ENCODE measurements at regions not wholly inside any gene's neighbourhood (a gene's known extent, or its start where the extent isn't known, plus 50 kb on each side); places are given as distances from the start of the nearest gene placed in this dataset.

DNA sequence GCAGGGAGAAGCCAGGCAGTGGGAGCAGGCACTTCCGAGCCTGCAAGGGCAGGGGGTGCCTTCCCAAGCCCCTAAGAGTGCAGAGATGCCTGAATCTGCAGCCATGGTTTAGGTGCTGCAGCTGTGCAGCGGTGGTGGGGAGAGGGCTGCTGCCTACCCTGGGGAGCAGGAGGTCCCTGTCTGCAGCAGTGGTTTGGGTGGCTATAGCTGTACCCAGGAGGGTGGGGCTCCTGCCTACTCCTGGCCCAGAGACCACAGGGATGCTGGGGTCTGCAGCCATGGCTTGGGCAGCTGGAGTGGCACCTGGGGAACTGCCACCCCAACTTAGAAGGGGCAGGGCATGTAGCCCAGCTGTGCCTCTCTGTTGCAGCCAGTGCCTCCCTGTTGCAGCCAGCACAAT is 488.1 kb upstream of the THBS1 start:
- H3K4me3 ChIP-seq (ENCODE audit: insufficient read depth, low read depth, low read length, poor library complexity, severe bottlenecking) = no peak overlapping the region
- no peaks in the 10 kb centered on the region for H3K9me3 ChIP-seq (ENCODE audit: control insufficient read depth, low read length)
- no peak for DNase-seq
- H3K27me3 ChIP-seq (replicated peaks; ENCODE audit: control insufficient read depth, insufficient read depth, low read length, poor library complexity, severe bottlenecking) = no peaks in the 10 kb centered on the region
- H3K27ac ChIP-seq (ENCODE audit: insufficient read depth, low read length, poor library complexity, severe bottlenecking) = no peak overlapping the region
- no peaks in the 10 kb centered on the region for H3K4me1 ChIP-seq (ENCODE audit: control insufficient read depth, insufficient read depth, low read length, poor library complexity, severe bottlenecking)
- H3K36me3 ChIP-seq (ENCODE audit: control insufficient read depth, insufficient read depth, low read length) = no peaks in the 10 kb centered on the region

DNA sequence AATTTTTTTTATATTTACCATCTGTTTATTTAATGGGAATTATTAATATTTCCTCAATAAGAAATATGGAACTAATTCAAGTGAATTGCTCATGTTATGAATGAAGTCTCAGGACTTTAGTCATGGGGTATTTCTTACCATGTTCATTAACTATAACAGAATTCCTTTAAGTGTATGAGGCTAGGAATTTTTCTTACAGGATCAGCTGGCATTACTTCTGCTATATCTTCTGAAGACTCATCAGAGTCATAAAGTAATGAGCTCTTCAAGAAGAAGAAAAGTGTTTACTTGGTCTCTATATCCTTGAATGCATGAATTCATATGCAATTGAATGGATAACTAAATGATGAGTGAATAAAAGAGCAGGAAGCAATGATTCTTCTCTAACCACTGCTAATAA is 486.8 kb upstream of the THBS1 start:
- Histone ChIP-seq H3K4me3 (ENCODE audit: insufficient read depth, low read depth, low read length, poor library complexity, severe bottlenecking) (no peak overlapping the region), H3K36me3 (ENCODE audit: control insufficient read depth, insufficient read depth, low read length) (no peaks in the 10 kb centered on the region), H3K9me3 (ENCODE audit: control insufficient read depth, low read length) (no peaks in the 10 kb centered on the region), H3K27ac (ENCODE audit: insufficient read depth, low read length, poor library complexity, severe bottlenecking) (no peak overlapping the region), H3K27me3 (replicated peaks; ENCODE audit: control insufficient read depth, insufficient read depth, low read length, poor library complexity, severe bottlenecking) (no peaks in the 10 kb centered on the region), H3K4me1 (ENCODE audit: control insufficient read depth, insufficient read depth, low read length, poor library complexity, severe bottlenecking) (no peaks in the 10 kb centered on the region)
- no peak for DNase-seq

- Histone ChIP-seq H3K9me3 (ENCODE audit: control insufficient read depth, low read length) (no peaks in the 10 kb centered on the region), H3K27ac (ENCODE audit: insufficient read depth, low read length, poor library complexity, severe bottlenecking) (no peak overlapping the region), H3K4me3 (ENCODE audit: insufficient read depth, low read depth, low read length, poor library complexity, severe bottlenecking) (no peak overlapping the region), H3K36me3 (ENCODE audit: control insufficient read depth, insufficient read depth, low read length) (no peaks in the 10 kb centered on the region), H3K27me3 (replicated peaks; ENCODE audit: control insufficient read depth, insufficient read depth, low read length, poor library complexity, severe bottlenecking) (no peaks in the 10 kb centered on the region), H3K4me1 (ENCODE audit: control insufficient read depth, insufficient read depth, low read length, poor library complexity, severe bottlenecking) (no peaks in the 10 kb centered on the region)
- no peak for DNase-seq
These were observed 485.5 kb upstream of the THBS1 start for GRCh38 chr15:39095218-39095879.

DNA sequence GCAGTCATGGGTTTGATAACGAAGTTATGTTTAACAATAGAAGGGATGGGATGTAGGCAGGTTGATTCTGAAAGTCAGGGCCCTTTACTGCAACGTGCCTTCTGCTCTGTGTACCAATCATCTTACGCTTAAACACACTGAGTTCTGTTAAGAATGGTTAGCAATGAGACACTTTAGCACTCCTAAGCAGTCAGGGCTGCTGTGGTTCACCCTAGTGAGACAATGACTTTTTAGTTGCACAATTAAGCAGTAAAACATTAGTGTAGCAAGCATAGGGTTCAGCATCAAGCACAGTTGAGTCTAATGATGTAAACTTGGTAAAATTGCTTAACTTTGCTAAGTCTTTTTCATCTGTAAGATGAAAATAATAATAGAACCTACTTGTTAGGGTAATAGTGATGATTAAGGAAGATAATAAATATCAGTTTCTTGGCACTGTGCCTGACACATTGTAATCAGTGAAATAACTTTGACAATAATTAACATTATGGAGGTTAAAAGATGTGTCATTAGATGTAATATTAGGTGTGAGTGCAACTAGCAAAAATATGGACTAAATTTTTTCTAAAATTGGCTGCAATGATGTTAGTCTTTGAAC is 484.2 kb upstream of the THBS1 start:
- Histone ChIP-seq H3K27me3 (replicated peaks; ENCODE audit: control insufficient read depth, insufficient read depth, low read length, poor library complexity, severe bottlenecking) (no peaks in the 10 kb centered on the region), H3K4me3 (ENCODE audit: insufficient read depth, low read depth, low read length, poor library complexity, severe bottlenecking) (no peak overlapping the region), H3K4me1 (ENCODE audit: control insufficient read depth, insufficient read depth, low read length, poor library complexity, severe bottlenecking) (no peaks in the 10 kb centered on the region), H3K36me3 (ENCODE audit: control insufficient read depth, insufficient read depth, low read length) (no peaks in the 10 kb centered on the region), H3K9me3 (ENCODE audit: control insufficient read depth, low read length) (no peaks in the 10 kb centered on the region), H3K27ac (ENCODE audit: insufficient read depth, low read length, poor library complexity, severe bottlenecking) (no peak overlapping the region)
- no peak for DNase-seq

GRCh38 chr15:39099524-39099923 is 481.4 kb upstream of the THBS1 start:
- H3K4me1 ChIP-seq (ENCODE audit: control insufficient read depth, insufficient read depth, low read length, poor library complexity, severe bottlenecking) = no peaks in the 10 kb centered on the region
- H3K27ac ChIP-seq (ENCODE audit: insufficient read depth, low read length, poor library complexity, severe bottlenecking) = no peak overlapping the region
- H3K4me3 ChIP-seq (ENCODE audit: insufficient read depth, low read depth, low read length, poor library complexity, severe bottlenecking) = no peak overlapping the region
- no peaks in the 10 kb centered on the region for H3K27me3 ChIP-seq (replicated peaks; ENCODE audit: control insufficient read depth, insufficient read depth, low read length, poor library complexity, severe bottlenecking)
- DNase-seq = no peak
- no peaks in the 10 kb centered on the region for H3K9me3 ChIP-seq (ENCODE audit: control insufficient read depth, low read length)
- H3K36me3 ChIP-seq (ENCODE audit: control insufficient read depth, insufficient read depth, low read length) = no peaks in the 10 kb centered on the region

GRCh38 chr15:39100106-39100660 is 480.7 kb upstream of the THBS1 start:
- Histone ChIP-seq H3K4me3 (ENCODE audit: insufficient read depth, low read depth, low read length, poor library complexity, severe bottlenecking) (no peak overlapping the region), H3K27me3 (replicated peaks; ENCODE audit: control insufficient read depth, insufficient read depth, low read length, poor library complexity, severe bottlenecking) (no peaks in the 10 kb centered on the region), H3K4me1 (ENCODE audit: control insufficient read depth, insufficient read depth, low read length, poor library complexity, severe bottlenecking) (no peaks in the 10 kb centered on the region), H3K27ac (ENCODE audit: insufficient read depth, low read length, poor library complexity, severe bottlenecking) (no peak overlapping the region), H3K9me3 (ENCODE audit: control insufficient read depth, low read length) (no peaks in the 10 kb centered on the region), H3K36me3 (ENCODE audit: control insufficient read depth, insufficient read depth, low read length) (no peaks in the 10 kb centered on the region)
- DNase-seq = no peak

GRCh38 chr15:39102431-39102830 is 478.4 kb upstream of the THBS1 start:
- Histone ChIP-seq H3K36me3 (ENCODE audit: control insufficient read depth, insufficient read depth, low read length) (no peaks in the 10 kb centered on the region), H3K4me1 (ENCODE audit: control insufficient read depth, insufficient read depth, low read length, poor library complexity, severe bottlenecking) (no peaks in the 10 kb centered on the region), H3K4me3 (ENCODE audit: insufficient read depth, low read depth, low read length, poor library complexity, severe bottlenecking) (no peak overlapping the region), H3K27me3 (replicated peaks; ENCODE audit: control insufficient read depth, insufficient read depth, low read length, poor library complexity, severe bottlenecking) (no peaks in the 10 kb centered on the region), H3K9me3 (ENCODE audit: control insufficient read depth, low read length) (no peaks in the 10 kb centered on the region), H3K27ac (ENCODE audit: insufficient read depth, low read length, poor library complexity, severe bottlenecking) (no peak overlapping the region)
- DNase-seq = no peak

DNA sequence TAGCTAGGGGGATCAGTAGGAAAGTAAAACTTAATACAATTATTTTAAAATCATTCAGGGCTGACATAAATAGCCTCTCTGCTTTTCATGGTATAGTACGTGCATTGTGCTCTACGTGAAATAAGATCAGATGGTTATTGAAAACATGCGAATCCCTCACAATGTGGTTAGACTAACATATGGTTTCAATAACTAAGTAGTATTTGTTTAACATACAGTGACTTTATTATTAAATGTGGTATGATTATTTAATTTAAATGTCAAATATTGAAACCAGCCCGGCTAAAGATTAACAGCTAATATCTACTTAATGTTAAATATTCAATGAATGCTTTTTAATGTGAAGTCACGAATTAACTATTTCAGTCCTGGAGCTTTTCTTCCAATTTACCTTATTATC is 473.9 kb upstream of the THBS1 start:
- DNase-seq = no peak

GRCh38 chr15:39108021-39108420 is 472.9 kb upstream of the THBS1 start:
- Histone ChIP-seq H3K9me3 (ENCODE audit: control insufficient read depth, low read length) (no peaks in the 10 kb centered on the region), H3K4me1 (ENCODE audit: control insufficient read depth, insufficient read depth, low read length, poor library complexity, severe bottlenecking) (no peaks in the 10 kb centered on the region), H3K36me3 (ENCODE audit: control insufficient read depth, insufficient read depth, low read length) (no peaks in the 10 kb centered on the region), H3K27me3 (replicated peaks; ENCODE audit: control insufficient read depth, insufficient read depth, low read length, poor library complexity, severe bottlenecking) (no peaks in the 10 kb centered on the region), H3K4me3 (ENCODE audit: insufficient read depth, low read depth, low read length, poor library complexity, severe bottlenecking) (no peak overlapping the region), H3K27ac (ENCODE audit: insufficient read depth, low read length, poor library complexity, severe bottlenecking) (no peak overlapping the region)
- no peak for DNase-seq

More for the DNA sequence above, 473.9 kb upstream of the THBS1 start:
- no peak overlapping the region for H3K4me3 ChIP-seq (ENCODE audit: insufficient read depth, low read depth, low read length, poor library complexity, severe bottlenecking)
- H3K36me3 ChIP-seq (ENCODE audit: control insufficient read depth, insufficient read depth, low read length) = no peaks in the 10 kb centered on the region
- no peak overlapping the region for H3K27ac ChIP-seq (ENCODE audit: insufficient read depth, low read length, poor library complexity, severe bottlenecking)
- H3K27me3 ChIP-seq (replicated peaks; ENCODE audit: control insufficient read depth, insufficient read depth, low read length, poor library complexity, severe bottlenecking) = no peaks in the 10 kb centered on the region
- no peaks in the 10 kb centered on the region for H3K9me3 ChIP-seq (ENCODE audit: control insufficient read depth, low read length)
- H3K4me1 ChIP-seq (ENCODE audit: control insufficient read depth, insufficient read depth, low read length, poor library complexity, severe bottlenecking) = no peaks in the 10 kb centered on the region

DNA sequence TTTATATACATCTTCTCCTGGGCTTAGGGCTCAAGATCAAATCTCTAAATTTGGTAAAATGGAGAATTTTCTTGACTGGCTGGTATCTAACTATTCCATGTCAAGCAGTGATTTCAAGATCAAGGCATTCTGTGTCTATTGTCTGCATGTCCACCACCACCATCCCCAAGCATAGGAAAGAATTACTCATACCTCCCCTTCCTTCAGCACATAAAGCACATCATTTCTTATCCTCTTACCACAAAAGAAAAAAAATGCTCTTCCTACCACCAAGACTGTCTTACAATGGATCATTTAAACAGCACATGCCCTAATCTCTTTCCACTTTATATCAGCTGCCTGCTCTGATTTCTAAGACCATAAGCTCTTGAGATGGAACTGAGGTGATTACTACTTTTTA is 470.5 kb upstream of the THBS1 start:
- Histone ChIP-seq H3K36me3 (ENCODE audit: control insufficient read depth, insufficient read depth, low read length) (no peaks in the 10 kb centered on the region), H3K4me1 (ENCODE audit: control insufficient read depth, insufficient read depth, low read length, poor library complexity, severe bottlenecking) (no peaks in the 10 kb centered on the region), H3K4me3 (ENCODE audit: insufficient read depth, low read depth, low read length, poor library complexity, severe bottlenecking) (no peak overlapping the region), H3K9me3 (ENCODE audit: control insufficient read depth, low read length) (no peaks in the 10 kb centered on the region), H3K27ac (ENCODE audit: insufficient read depth, low read length, poor library complexity, severe bottlenecking) (no peak overlapping the region), H3K27me3 (replicated peaks; ENCODE audit: control insufficient read depth, insufficient read depth, low read length, poor library complexity, severe bottlenecking) (no peaks in the 10 kb centered on the region)
- DNase-seq = no peak
